Memory B cell (primary cell): ENCODE measurements at regions not wholly inside any gene's neighbourhood (a gene's known extent, or its start where the extent isn't known, plus 50 kb on each side); places are given as distances from the start of the nearest gene placed in this dataset.

Experiments
- ATAC-seq: fragments of 150-1000 bp; cut with Tn5 transposase; 2 replicates; pipeline ENCODE4 v1.10.0; 2021; ENCODE audit warnings: low read depth, mild to moderate bottlenecking, moderate library complexity
- DNase-seq, 2 donors: peaks; one replicate each; pipeline ENCODE4 v3.0.0; 2022; ENCODE audit warnings: low spot score in 2 of 2
- H3K27ac Mint-ChIP-seq: one replicate; pipeline ENCODE4 v1.8.0; 2022; ENCODE audit warnings: mild to moderate bottlenecking, moderate library complexity, mixed read lengths
- H3K27me3 Mint-ChIP-seq: one replicate; pipeline ENCODE4 v1.8.0; 2022; ENCODE audit warnings: mixed read lengths
- H3K36me3 Mint-ChIP-seq: one replicate; pipeline ENCODE4 v1.8.0; 2022; ENCODE audit warnings: mild to moderate bottlenecking, mixed read lengths
- H3K4me1 Mint-ChIP-seq: one replicate; pipeline ENCODE4 v1.8.0; 2022; ENCODE audit warnings: mixed read lengths
- H3K4me3 Mint-ChIP-seq: one replicate; pipeline ENCODE4 v1.8.0; 2022; ENCODE audit warnings: mild to moderate bottlenecking, moderate library complexity, mixed read lengths
- H3K9me3 Mint-ChIP-seq: one replicate; pipeline ENCODE4 v1.8.0; 2022; ENCODE audit warnings: mixed read lengths

DNA sequence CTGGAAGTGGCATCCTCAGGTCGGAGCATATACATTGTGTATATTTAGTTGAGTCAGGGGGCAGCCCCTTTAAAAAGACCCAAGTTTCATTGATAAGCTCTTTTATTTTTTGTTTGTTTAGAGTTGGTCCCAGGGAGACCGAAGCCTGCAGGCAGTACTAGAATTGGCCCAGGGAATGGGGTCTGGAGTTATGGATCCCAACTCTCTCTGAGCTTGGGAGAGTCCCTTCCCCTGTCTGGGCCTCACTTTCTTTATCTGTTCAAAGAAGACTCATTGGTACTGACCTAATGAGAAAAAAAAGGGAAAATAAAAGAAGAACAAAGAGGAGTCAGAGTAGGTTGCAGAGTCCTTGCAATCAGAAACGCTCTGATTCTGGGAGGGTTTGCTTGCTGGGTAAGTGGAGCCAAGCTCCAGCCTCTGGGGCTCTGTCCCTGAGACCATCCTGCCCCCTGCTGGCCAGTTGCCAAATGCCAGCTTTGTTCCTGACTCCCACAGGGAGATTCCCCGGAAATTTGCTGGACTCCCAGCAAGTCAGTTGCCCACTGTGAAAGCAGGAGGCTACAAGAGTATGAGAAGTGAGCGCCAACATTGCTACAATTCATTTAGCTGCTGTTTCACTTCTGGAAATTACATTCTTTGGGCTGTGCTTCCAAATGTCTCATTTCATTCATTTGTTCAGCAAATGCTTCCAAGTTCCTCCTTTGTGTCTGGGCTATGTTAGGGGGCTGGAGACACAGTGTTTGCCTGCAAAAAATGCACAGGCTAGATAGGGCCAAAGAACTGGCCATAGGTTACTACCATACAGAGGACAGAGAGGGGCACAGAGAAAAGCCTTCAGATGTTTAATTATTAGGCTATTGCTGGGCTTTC is 156.2 kb downstream of the MELK start:
- no peaks in the 10 kb centered on the region for H3K36me3 Mint-ChIP-seq
- H3K9me3 Mint-ChIP-seq: no peaks in the 10 kb centered on the region
- peak; percentile 52 for ATAC-seq
- no peaks in the 10 kb centered on the region for H3K27me3 Mint-ChIP-seq
- peak; percentile 60 to 66 for DNase-seq
- peaks cover 7% of the 10 kb centered on the region for H3K4me1 Mint-ChIP-seq
- H3K4me3 Mint-ChIP-seq: no peak overlapping the region
- peak overlapping the region; percentile 26 for H3K27ac Mint-ChIP-seq

DNA sequence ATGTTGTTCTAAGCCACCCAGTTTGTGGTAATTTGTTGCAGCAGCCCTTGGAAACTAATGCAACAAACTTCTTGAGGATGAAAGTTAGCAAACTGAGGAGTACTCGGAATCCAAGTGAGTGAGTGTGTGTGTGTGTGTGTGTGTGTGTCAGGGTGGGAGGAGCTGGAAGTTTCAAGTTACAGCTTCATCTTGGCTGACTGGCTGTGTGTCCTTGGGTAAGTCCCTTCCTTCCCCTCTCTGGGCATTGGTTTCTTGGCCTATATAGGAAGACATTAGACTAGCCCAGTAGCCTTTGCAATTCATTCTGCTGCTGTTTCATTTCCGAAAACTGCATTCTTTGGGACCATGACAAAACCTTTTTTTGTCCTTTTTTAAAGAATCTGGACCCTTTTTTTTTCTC is 157.2 kb downstream of the MELK start:
- DNase-seq (no peak), ATAC-seq (no peak)
- Mint-ChIP-seq H3K36me3 (no peaks in the 10 kb centered on the region), H3K27me3 (no peaks in the 10 kb centered on the region), H3K9me3 (no peaks in the 10 kb centered on the region), H3K27ac (peak overlapping the region; percentile 26), H3K4me1 (peaks cover 7% of the 10 kb centered on the region), H3K4me3 (no peak overlapping the region)

DNA sequence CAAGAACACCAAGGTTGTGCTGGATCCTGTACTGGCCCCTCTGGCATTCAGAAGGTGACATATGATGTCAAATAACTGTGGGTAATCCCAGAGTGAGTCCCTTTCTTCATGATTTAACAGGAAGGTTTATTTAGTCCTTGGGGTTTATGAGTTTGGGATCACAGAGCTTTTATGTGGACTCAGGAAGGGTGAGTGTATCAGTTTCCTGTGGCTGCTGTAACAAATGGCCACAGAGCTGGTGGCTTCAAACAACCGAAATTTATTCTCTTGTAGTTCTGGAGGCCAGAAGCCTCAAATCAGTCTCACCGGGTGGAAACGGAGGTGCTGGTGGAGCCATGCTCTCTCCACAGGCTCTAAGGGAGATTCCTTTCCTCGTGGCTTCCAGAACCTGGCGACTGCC is 157.7 kb downstream of the MELK start:
- Mint-ChIP-seq H3K9me3 (no peaks in the 10 kb centered on the region), H3K4me1 (peaks cover 7% of the 10 kb centered on the region), H3K4me3 (no peak overlapping the region), H3K27ac (peak overlapping the region; percentile 97), H3K36me3 (no peaks in the 10 kb centered on the region), H3K27me3 (no peaks in the 10 kb centered on the region)
- ATAC-seq: no peak
- DNase-seq: no peak

DNA sequence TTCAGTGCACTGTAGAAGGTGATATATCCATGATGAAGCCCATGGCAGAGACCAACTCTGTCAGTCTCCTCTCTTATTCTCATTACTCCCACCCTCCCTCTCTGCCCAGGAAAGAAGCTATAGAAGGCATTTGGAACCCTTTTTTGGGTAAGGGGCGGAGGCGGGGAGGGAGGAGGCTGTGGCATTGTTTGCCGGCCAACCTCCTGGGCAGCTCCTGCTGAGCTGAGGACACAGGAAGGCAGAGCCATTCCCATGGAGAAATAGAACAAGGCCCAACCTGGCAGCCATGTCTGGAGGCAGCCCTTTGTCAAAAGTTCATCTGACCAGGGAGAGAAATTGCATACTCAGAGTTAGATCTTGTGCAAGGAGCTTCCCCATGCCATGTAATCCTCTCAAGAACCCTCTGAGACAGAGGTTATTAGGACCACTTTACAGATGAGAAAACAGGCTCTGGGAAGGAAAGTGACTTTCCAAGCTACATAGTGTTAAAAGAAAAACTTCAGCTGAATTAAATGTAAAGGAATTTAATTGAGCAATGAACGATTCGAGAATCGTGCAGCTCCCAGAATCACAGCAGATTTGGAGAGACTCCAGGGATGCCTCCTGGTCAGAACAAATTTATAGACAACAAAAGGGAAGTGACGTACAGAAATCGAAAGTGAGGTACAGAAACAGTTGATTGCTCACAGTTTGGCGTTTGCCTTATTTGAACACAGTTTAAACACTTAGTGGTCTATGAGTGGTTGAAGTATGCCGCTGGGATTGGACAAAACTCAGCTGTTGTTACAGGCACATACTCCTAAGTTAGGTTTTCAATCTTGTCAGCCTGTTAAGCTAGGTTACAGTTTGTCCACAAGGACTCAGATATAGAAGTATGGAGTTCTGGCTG is 158.6 kb downstream of the MELK start:
- Mint-ChIP-seq H3K36me3 (no peaks in the 10 kb centered on the region), H3K27me3 (no peaks in the 10 kb centered on the region), H3K9me3 (no peaks in the 10 kb centered on the region), H3K4me1 (peaks cover 7% of the 10 kb centered on the region), H3K4me3 (peak overlapping the region; percentile 62), H3K27ac (peak overlapping the region; percentile 97)
- peak; percentile 88 for ATAC-seq
- peak in 1 of 2 donors; percentile 39 for DNase-seq

DNA sequence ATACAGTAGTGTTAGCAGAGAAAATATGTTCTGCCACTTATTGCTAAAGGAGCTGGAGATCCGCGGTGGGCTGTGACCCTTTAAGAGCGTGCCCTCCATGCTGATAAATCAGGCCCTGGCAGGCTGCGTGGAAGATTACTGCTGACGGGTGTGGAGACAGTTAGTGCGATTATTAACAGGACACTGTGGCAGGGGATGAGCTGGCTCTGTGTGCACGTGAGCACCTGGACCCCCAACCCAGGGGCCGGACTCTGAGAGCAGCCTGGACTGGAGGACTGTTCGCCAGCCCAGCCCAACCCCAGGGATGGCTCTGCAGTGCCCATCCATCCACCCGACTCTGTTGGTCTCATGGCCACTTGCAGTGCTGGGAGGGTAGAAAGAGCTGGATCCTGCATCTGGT is 162.0 kb downstream of the MELK start:
- Mint-ChIP-seq H3K4me3 (no peak overlapping the region), H3K9me3 (no peaks in the 10 kb centered on the region), H3K27me3 (no peaks in the 10 kb centered on the region), H3K27ac (no peak overlapping the region), H3K4me1 (peaks cover 5% of the 10 kb centered on the region), H3K36me3 (no peaks in the 10 kb centered on the region)
- no peak for ATAC-seq
- DNase-seq: no peak

DNA sequence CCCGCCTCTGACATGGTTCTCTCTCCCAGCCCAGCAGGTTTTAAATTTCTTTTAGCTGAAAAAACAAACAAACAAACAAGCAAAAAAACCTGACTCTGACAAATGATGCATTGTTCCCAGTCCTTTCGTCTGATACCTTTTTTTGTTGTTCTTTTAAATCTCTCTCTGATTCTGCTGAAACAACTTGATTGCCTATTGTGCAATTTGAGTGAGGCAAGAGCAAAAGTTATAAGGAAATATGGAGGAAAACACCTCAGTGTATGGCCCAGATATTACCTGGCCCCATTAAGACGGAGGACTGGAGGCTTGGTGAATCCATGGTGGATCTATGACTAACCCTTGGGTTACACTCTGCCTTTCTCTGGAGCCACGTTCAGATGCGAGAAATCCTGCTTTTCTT is 164.0 kb downstream of the MELK start:
- ATAC-seq: no peak
- no peaks in the 10 kb centered on the region for H3K9me3 Mint-ChIP-seq
- no peak for DNase-seq
- no peak overlapping the region for H3K4me3 Mint-ChIP-seq
- peaks cover 5% of the 10 kb centered on the region for H3K27me3 Mint-ChIP-seq
- no peak overlapping the region for H3K27ac Mint-ChIP-seq
- H3K4me1 Mint-ChIP-seq: peaks cover 7% of the 10 kb centered on the region
- no peaks in the 10 kb centered on the region for H3K36me3 Mint-ChIP-seq

DNA sequence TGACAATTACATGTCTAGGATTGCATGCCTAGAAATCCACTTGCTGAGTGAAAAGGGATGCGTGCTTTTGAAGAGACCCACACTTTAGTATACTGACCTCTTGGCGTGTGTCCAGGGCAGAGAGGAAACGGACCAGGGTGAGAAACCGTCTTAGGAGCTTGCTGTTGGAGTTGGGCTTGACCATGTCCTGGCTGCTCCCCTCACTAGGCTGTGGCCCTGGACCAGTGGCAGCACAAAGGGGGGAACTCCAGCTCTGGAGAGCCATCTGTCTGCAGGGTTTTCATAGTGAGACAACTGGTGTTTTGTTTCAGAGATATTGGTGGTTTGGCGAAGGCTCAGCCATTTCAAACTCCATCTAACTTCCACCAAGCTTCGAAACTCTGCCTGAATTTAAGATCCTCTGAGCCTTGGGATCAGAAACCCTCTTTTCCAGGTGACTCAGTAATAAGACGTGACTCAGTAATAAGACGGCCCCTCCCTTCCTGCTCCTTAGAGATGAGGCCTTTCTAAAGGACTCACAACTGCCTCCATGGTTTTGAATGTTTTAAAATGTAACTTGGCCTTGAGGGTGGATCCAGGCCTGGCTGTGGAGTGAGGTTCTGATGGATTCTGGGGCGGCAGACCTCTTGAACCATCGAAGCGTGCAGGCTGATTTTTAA is 165.8 kb downstream of the MELK start:
- ATAC-seq (no peak), DNase-seq (no peak)
- H3K36me3 Mint-ChIP-seq: no peaks in the 10 kb centered on the region
- no peaks in the 10 kb centered on the region for H3K9me3 Mint-ChIP-seq
- H3K27ac Mint-ChIP-seq: no peak overlapping the region
- H3K4me1 Mint-ChIP-seq: peaks cover 6% of the 10 kb centered on the region
- H3K27me3 Mint-ChIP-seq: peaks cover 8% of the 10 kb centered on the region
- H3K4me3 Mint-ChIP-seq: no peak overlapping the region

DNA sequence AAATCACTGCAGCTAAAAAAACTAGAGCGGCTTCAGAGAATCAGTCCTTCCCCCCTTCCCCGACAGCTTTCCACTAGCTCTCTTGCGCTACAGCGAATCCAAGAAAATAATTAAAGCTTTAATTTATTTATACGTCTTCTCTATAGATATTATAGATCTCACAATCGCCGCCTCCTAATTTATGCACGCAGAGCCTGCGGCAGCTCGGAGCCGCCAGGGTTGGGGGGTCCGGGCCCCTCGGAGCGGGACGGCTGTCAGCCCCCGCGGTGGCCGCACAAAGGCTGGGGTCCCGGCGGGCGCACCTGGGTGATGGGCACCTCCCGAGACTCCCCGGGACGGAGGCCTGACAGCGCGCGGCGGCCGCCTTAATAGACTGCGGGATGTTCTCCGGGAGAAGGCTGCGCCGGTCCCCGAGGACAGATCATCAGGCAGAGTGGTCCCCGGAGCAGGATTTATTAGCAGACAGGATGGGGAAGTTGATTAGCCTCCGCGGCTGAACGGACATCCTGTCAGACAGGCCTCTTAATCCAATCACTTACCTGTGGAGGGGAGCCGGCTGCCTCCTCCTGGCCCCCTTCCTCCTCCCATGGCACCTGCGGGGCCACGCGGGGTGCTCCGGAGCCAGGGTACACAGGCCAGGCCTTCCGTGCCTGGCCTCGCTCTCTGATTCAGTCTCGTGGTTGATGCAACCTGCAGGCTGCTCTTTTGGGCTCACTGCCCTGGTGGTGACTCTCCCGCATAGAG is 166.8 kb downstream of the MELK start:
- Mint-ChIP-seq H3K4me3 (peak overlapping the region; percentile 67), H3K4me1 (peaks cover 6% of the 10 kb centered on the region), H3K27me3 (peaks cover 8% of the 10 kb centered on the region), H3K27ac (no peak overlapping the region), H3K9me3 (no peaks in the 10 kb centered on the region), H3K36me3 (no peaks in the 10 kb centered on the region)
- no peak for DNase-seq
- peak; percentile 64 for ATAC-seq

DNA sequence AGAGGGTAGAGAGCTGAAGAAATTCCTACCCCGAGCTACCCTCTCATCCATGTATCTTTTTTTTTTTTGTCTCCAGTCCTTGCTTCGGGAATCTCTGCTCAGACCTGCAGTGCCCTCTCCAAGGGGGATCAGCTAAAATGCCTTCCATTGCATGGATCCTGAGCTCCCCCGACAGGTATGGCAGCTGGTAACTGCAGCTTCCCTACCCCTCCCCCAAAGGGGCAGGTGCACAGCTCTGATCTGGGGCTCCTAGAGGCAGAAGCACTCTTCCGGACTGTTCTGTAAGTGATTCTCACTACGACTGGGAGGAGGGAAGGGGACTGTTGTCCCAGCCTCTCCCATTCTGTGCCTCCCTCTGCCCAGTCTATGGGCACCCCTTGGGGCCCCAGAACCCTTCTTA is 169.6 kb downstream of the MELK start:
- H3K36me3 Mint-ChIP-seq: no peaks in the 10 kb centered on the region
- H3K27me3 Mint-ChIP-seq: peaks cover 18% of the 10 kb centered on the region
- ATAC-seq (no peak), DNase-seq (no peak)
- H3K4me1 Mint-ChIP-seq: peaks cover 6% of the 10 kb centered on the region
- H3K27ac Mint-ChIP-seq: no peak overlapping the region
- H3K9me3 Mint-ChIP-seq: no peaks in the 10 kb centered on the region
- H3K4me3 Mint-ChIP-seq: no peak overlapping the region

DNA sequence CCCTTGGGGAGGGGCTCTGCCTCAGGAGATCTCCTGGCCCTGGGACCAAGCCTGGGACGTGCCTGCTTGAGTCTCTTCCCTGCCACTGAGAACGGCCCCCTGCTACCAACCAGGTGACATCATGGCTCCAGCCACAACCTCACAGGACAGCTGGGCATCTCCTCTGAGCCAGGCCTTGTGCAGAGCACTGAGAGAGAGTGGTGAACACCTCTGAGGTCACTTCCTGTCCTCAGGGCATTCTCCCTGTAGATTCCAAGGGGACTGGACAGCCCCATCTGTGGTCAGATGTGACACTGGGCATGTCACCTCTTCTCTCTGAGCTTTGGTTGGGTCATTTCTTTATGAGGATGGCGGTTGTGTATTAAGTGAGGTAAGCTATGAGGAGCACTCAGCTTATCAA is 172.0 kb downstream of the MELK start:
- H3K4me1 Mint-ChIP-seq: peaks cover 8% of the 10 kb centered on the region
- no peak overlapping the region for H3K4me3 Mint-ChIP-seq
- no peaks in the 10 kb centered on the region for H3K36me3 Mint-ChIP-seq
- H3K9me3 Mint-ChIP-seq: no peaks in the 10 kb centered on the region
- no peak overlapping the region for H3K27ac Mint-ChIP-seq
- ATAC-seq (no peak), DNase-seq (no peak)
- H3K27me3 Mint-ChIP-seq: peaks cover 26% of the 10 kb centered on the region

DNA sequence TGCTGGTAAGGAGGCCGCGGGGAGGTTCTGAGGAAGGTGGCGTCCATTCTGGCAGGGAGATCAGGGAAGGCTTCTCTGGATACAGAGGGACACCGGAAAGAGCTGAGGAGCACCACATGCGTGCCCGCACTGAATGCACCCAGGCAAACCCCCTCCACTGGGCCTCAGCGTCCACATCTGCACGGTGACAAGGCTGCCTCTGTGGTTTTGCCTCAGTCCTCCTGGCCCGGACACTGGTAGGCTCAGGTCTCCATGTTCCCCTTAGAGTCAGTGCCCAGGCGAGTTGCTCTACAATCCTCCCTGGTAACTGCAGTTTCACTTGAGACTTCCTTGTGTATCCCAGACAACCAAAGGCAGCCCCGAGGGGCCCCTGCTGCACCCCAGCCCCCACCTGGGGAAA is 173.3 kb downstream of the MELK start:
- DNase-seq: no peak
- no peak overlapping the region for H3K4me3 Mint-ChIP-seq
- H3K36me3 Mint-ChIP-seq: no peaks in the 10 kb centered on the region
- H3K27ac Mint-ChIP-seq: no peak overlapping the region
- H3K9me3 Mint-ChIP-seq: no peaks in the 10 kb centered on the region
- ATAC-seq: no peak
- peaks cover 27% of the 10 kb centered on the region for H3K27me3 Mint-ChIP-seq
- peaks cover 2% of the 10 kb centered on the region for H3K4me1 Mint-ChIP-seq

DNA sequence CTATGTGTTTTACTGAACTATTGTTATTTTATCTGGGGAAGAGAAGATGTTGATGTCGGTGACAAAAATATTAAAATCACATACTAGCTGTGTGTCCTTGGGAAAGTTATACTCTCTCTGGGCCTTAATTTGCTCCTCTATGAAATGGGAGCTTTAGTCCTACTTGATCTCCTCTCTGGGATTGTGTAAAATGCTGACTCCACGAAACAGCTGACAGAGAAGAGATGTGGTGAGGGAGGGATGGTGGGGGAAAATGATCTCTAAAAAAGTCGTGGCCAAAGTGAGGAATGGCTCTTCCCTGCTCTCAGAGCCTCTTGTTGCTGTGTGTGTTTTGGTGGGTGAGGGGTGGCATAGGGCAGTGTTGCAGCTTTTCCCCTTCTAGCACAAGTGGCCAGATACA is 173.7 kb downstream of the MELK start:
- peaks cover 29% of the 10 kb centered on the region for H3K27me3 Mint-ChIP-seq

DNA sequence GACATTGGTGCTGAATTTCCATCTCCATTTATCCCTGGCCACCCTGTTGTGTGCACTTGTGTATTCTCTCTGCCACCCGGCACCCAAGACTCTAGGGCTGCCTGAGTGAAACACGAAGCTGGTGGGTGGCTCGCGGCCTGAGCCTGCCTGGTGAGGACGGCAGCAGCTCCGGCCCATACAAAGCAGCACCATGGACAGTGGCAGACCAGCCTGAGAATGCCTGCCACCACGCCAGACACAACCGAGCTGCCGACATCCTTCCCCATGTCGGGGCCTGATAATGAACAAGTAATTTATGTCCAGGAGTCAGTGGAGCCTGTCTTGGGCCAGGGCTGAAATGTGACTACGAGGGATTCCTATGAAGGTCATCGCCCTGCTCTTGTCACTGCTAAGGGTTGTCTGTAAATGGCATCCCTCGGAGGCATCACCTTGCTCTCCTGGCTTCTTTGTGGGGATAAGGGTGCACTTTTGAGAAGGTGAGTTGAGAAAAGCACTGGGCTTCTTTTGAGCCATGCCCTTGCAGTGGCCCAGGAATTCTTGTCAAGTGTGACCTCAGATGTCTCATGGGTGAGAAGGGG is 175.7 kb downstream of the MELK start:
- ATAC-seq: peak; percentile 59

More for the DNA sequence above, 173.7 kb downstream of the MELK start:
- ATAC-seq: no peak
- H3K4me1 Mint-ChIP-seq: peaks cover 2% of the 10 kb centered on the region
- no peak overlapping the region for H3K4me3 Mint-ChIP-seq
- H3K36me3 Mint-ChIP-seq: no peaks in the 10 kb centered on the region
- DNase-seq: no peak
- H3K9me3 Mint-ChIP-seq: no peaks in the 10 kb centered on the region
- no peak overlapping the region for H3K27ac Mint-ChIP-seq

More for the DNA sequence above, 175.7 kb downstream of the MELK start:
- H3K36me3 Mint-ChIP-seq: no peaks in the 10 kb centered on the region
- H3K27me3 Mint-ChIP-seq: peaks cover 33% of the 10 kb centered on the region
- peaks cover 2% of the 10 kb centered on the region for H3K4me1 Mint-ChIP-seq
- H3K27ac Mint-ChIP-seq: no peak overlapping the region
- H3K9me3 Mint-ChIP-seq: no peaks in the 10 kb centered on the region
- DNase-seq: peak; percentile 20 to 39
- no peak overlapping the region for H3K4me3 Mint-ChIP-seq
